Heart right ventricle (tissue), 16 donors: ENCODE measurements at regions not wholly inside any gene's neighbourhood (a gene's known extent, or its start where the extent isn't known, plus 50 kb on each side); places are given as distances from the start of the nearest gene placed in this dataset.

ENCODE experiments used
- ATAC-seq, 8 donors: fragments of 200-7000 bp; cut with Tn5 transposase; one replicate each; pipeline ENCODE4 v1.9.1; 2020; ENCODE audit warnings: mild to moderate bottlenecking in 8 of 8, moderate library complexity in 8 of 8, moderate number of reproducible peaks in 1 of 8
- DNase-seq, 2 donors: peaks; one replicate each; pipeline ENCODE4 v3.0.0-alpha.2; 2020
- H3K27ac ChIP-seq, 10 donors: fragments of 200-600 bp; sonication (generic) in 2 of 10; one replicate each; pipeline versions ENCODE4 v1.5.0 to v1.8.0; 2020 to 2022; ENCODE audit warnings: mild to moderate bottlenecking in 3 of 10
- H3K27me3 ChIP-seq, 7 donors: fragments of 200-600 bp; one replicate each; pipeline ENCODE4 v1.8.0; 2021 to 2022; ENCODE audit warnings: mild to moderate bottlenecking in 2 of 7
- H3K36me3 ChIP-seq, 9 donors: fragments of 200-600 bp; sonication (generic) in 1 of 9; one replicate each; pipeline versions ENCODE4 v1.5.0 to v1.8.0; 2020 to 2022; ENCODE audit warnings: mild to moderate bottlenecking in 2 of 9
- H3K4me1 ChIP-seq, 9 donors: fragments of 200-600 bp; sonication (generic) in 1 of 9; one replicate each; pipeline versions ENCODE4 v1.5.0 to v1.8.0; 2020 to 2022; ENCODE audit warnings: mild to moderate bottlenecking in 4 of 9
- H3K4me3 ChIP-seq, 10 donors: fragments of 200-600 bp; sonication (generic) in 2 of 10; one replicate each; pipeline versions ENCODE4 v1.5.0 to v1.8.0; 2020 to 2022; ENCODE audit warnings: mild to moderate bottlenecking in 7 of 10, moderate library complexity in 2 of 10
- H3K9me3 ChIP-seq, 11 donors: fragments of 200-600 bp in 10 of 11; sonication (generic) in 2 of 11; one replicate each; pipeline versions ENCODE4 v1.5.0 to v1.8.0; 2013 to 2022; ENCODE audit warnings: mild to moderate bottlenecking in 2 of 11, control low read depth in 1 of 11, moderate library complexity in 1 of 11
- CTCF ChIP-seq, 9 donors: fragments of 200-600 bp; sonication (generic) in 2 of 9; IDR thresholded peaks; one replicate each; pipeline versions ENCODE4 v1.5.0 to v1.8.0; 2021 to 2022; ENCODE audit warnings: antibody characterized with exemption in 9 of 9, mild to moderate bottlenecking in 5 of 9, moderate library complexity in 1 of 9
- WGBS, 2 donors: extraction: QIAGEN DNeasy Blood & Tissue Kit; methylation state at CpG; one replicate each; pipeline ENCODE4 v1.1.7; 2013; ENCODE audit warnings: inconsistent platforms in 1 of 2; 5-methylcytosine and 5-hydroxymethylcytosine counted together
- intact Hi-C, 10 donors: fragments of 100-400 bp; cut with DNase I; formaldehyde crosslinking; loops; one replicate each; pipeline versions ENCODE4 v1.11.1 to v1.14.2; 2022
- donor health status: Arrhythmogenic right ventricular cardiomyopathy.
- donor health status: ischemic (EF 13 %, LVEDD 7.1; RV severe dilation, severe dysfunction).
- donor health status: healthy with polysubstance abuse.
- donor health status: DM: no; HTN: yes; CAD: no.
- donor health status: DM: no; HTN: no; CAD: no.
- donor health status: ischemic (EF 25% LVEDD 6.9; RV normal size, moderate dysfunction).
- donor health status: ischemic (EF 25% LVEDD 5.7; RV mildly dilated, moderate dysfunction).
- donor health status: healthy.
- donor health status: DM: yes; HTN: yes; CAD: no.
- donor health status: Ischemic cardiomyopathy.
- donor health status: ischemic (EF 35%, LVEDD 5.7; RV mildly dilated, moderate dysfunction).
- donor health status: nonischemic (EF 11% LVEDD 7.7; RV severe dilation, severe dysfunction).
- donor health status: DM: yes; HTN: yes; CAD: no.
- donor health status: PGD.
- donor health status: ischemic (EF 29% LVEDD 5.4; RV normal size, mild dysfunction).
- donor health status: nonischemic (EF 23%, LVEDD 6.1; RV moderate dilation, normal function).

GRCh38 chr2:155442088-155442487 is 743.6 kb downstream of the KCNJ3 start:
- intact Hi-C loops, result no loop called here
- H3K27ac ChIP-seq, result no peak overlapping the region
- TF ChIP-seq CTCF (IDR thresholded peaks at IDR 0.05), result no peak
- ATAC-seq (no peak), DNase-seq (no peak)
- WGBS, 2 donors, result 46 to 51% methylated on average over 2 of the region's 2 CpGs
- H3K9me3 ChIP-seq, result peaks cover 0 to 16% (median 0%) of the 10 kb centered on the region in 11 donors
- no peaks in the 10 kb centered on the region for H3K36me3 ChIP-seq
- no peaks in the 10 kb centered on the region for H3K27me3 ChIP-seq
- H3K4me3 ChIP-seq, result no peak overlapping the region
- no peaks in the 10 kb centered on the region for H3K4me1 ChIP-seq

DNA sequence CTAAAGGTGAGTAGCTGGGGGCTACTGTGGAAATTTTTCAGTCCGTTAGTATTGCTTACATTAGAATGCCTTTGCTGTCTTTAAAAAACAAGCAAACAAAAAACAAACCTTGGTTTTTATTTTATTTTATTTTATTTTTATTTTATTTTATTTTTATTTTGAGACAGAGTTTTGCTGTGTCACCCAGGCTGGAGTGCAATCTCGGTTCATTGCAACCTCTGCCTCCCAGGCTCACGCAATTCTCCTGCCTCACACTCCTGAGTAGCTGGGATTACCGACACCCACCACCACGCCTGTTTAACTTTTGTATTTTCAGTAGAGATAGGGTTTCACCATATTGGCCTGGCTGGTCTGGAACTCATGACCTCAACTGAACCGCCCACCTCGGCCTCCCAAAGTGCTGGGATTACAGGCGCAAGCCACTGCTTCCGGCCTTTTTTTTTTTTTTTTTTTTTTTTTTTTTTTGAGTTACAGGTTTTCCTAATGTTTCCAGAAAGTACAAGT is 732.6 kb downstream of the KCNJ3 start:
- H3K4me3 ChIP-seq, result no peak overlapping the region
- no peak overlapping the region for H3K27ac ChIP-seq
- peaks cover 0 to 13% (median 0%) of the 10 kb centered on the region in 11 donors for H3K9me3 ChIP-seq
- TF ChIP-seq CTCF (IDR thresholded peaks at IDR 0.05), result no peak
- no peaks in the 10 kb centered on the region for H3K4me1 ChIP-seq
- 86 to 88% methylated on average over 9 of the region's 9 CpGs for WGBS, 2 donors
- H3K36me3 ChIP-seq, result no peaks in the 10 kb centered on the region
- intact Hi-C loops, result no loop called here
- ATAC-seq (no peak), DNase-seq (no peak)
- no peaks in the 10 kb centered on the region for H3K27me3 ChIP-seq

- Histone ChIP-seq H3K4me3 (no peak overlapping the region), H3K36me3 (no peaks in the 10 kb centered on the region), H3K9me3 (no peaks in the 10 kb centered on the region), H3K27me3 (no peaks in the 10 kb centered on the region), H3K4me1 (no peaks in the 10 kb centered on the region), H3K27ac (no peak overlapping the region)
- ATAC-seq, result no peak
- intact Hi-C loops, result no loop called here
- DNase-seq, result no peak
- WGBS, 2 donors, result 46 to 69% methylated on average over 1 of the region's 1 CpG
- no peak for TF ChIP-seq CTCF (IDR thresholded peaks at IDR 0.05)
Measured at GRCh38 chr2:155427470-155427869, 729.0 kb downstream of the KCNJ3 start.

- no peak for TF ChIP-seq CTCF (IDR thresholded peaks at IDR 0.05)
- no peaks in the 10 kb centered on the region for H3K36me3 ChIP-seq
- 75 to 76% methylated on average over 2 of the region's 2 CpGs for WGBS, 2 donors
- DNase-seq, result no peak
- no peak for ATAC-seq
- no peaks in the 10 kb centered on the region for H3K9me3 ChIP-seq
- no peaks in the 10 kb centered on the region for H3K27me3 ChIP-seq
- H3K4me1 ChIP-seq, result no peaks in the 10 kb centered on the region
- H3K4me3 ChIP-seq, result no peak overlapping the region
- H3K27ac ChIP-seq, result no peak overlapping the region
- intact Hi-C loops, result no loop called here
Measured at GRCh38 chr2:155424518-155424917, 726.0 kb downstream of the KCNJ3 start.
